Stimulated activated CD8-positive, alpha-beta memory T cell treated with anti-CD3 and anti-CD28 coated beads, Interleukin-2, amount 100 ng/mL, for 48 hours (primary cell): ENCODE measurements at regions not wholly inside any gene's neighbourhood (a gene's known extent, or its start where the extent isn't known, plus 50 kb on each side); places are given as distances from the start of the nearest gene placed in this dataset.
A peak's percentile ranks its signal among the peaks of the same experiment; 100 is the strongest.
"Not testable (repeated sequence)": the region's sequence is repeated elsewhere in the genome, so short reads cannot be mapped to it uniquely, and the experiment has no call there.

Experiments
- DNase-seq, 2 donors: peaks; one replicate each; pipeline ENCODE4 v3.0.0-alpha.2; 2020; ENCODE audit warnings: low read depth in 2 of 2

- DNase-seq = no peak
These were observed 57.8 kb downstream of the OR2B2 start for GRCh38 chr6:27854421-27854820.

DNA sequence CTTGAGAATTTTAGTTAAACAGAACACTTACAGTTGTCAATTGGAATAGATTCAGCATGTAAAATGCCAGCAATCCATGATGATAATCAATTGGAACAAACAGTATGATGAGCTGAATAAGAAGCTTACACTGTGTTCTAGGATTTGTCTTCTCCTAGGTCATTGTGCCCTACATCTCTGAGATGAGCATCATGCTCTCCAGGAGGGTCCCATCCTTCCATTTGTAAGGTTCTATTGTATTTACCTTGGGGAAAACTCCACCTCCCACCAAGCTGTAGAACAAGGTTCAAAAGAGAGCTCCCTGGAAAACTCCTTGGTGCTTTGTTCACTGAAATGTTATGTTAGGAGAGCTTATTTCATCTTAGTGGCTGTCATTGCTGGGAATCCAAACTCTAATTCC is 60.8 kb downstream of the OR2B2 start:
- DNase-seq = no peak

GRCh38 chr6:27849001-27849400 is 63.2 kb downstream of the OR2B2 start:
- not testable (repeated sequence) for DNase-seq

DNA sequence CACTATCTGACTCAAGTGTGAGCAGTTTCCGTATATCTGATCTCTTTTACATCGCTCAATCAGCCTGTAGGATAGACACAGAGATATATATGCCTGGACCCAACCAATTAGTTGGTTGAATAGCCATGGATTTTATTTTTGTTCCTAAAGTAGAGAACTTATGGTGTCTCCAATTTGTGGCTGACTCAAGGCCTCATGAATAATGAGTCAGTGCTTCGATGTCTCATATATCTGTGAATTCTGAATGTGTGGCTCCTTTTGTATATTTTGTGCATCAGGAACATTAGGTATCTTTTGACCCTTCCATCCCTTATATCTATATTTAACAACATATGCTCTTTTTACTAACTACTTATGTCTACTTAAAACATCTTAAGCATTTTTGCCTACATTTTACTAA is 64.5 kb downstream of the OR2B2 start:
- no peak for DNase-seq

DNA sequence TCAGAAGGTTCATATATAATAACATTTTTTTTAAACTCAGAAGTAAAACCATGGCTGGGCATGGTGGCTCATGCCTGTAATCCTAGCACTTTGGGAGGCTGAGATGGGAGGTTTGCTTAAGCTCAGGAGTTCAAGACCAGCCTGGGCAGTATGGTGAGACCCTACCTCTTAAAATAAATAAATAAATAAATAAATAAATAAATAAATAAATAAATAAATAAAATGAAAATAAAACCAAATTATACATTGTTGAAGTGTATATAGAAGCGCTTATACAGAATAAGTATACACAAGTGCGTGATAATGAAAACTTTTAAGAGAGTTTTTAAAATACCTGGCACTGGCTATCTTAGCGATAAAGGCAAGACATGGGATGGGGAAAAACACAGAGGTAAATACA is 71.6 kb downstream of the OR2B2 start:
- DNase-seq = no peak

DNA sequence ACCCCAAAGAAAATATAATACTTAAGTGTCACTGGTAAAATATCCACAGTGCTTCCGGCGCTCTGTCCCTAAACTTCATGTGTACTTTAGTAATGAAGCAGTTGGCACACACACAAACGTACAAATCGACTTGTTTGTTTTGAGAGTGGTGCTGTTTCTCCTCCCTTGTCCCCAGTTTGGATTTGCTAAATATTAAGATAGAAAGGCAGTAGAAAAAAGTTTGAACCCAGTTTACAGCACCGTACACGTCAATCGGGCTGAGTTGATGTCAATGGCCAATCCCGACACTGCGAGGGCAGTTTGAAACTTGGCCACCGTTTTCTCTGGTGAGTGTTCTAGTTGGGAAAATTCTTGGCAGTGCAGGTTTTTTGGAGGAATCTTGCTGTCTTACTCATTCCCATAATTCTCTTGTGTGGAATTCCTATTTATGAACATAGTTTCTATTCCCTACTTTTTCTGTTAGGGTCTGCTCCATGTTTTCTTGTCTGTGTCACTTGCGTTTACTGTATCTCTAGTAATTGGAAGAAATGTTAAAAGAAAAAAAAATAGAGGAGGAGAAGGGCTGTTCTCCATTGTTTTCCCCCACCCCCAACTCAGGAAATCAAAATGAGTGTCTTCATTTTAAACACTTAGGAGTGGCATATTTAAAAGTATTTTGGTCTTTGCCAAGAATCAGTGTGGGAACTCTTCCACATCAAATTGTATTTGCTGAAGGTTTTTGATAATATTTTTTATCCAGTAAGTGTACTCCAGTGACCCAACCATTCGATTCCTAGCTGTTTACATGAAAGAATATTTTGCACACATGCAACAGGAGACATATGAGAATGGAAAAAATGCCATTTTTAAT is 72.3 kb downstream of the OR2B2 start:
- DNase-seq = no peak

- DNase-seq = no peak
These were observed 73.1 kb downstream of the OR2B2 start for GRCh38 chr6:27838945-27839625.

GRCh38 chr6:27838058-27838944 is 73.9 kb downstream of the OR2B2 start:
- peak; percentile 60 to 65 for DNase-seq

DNA sequence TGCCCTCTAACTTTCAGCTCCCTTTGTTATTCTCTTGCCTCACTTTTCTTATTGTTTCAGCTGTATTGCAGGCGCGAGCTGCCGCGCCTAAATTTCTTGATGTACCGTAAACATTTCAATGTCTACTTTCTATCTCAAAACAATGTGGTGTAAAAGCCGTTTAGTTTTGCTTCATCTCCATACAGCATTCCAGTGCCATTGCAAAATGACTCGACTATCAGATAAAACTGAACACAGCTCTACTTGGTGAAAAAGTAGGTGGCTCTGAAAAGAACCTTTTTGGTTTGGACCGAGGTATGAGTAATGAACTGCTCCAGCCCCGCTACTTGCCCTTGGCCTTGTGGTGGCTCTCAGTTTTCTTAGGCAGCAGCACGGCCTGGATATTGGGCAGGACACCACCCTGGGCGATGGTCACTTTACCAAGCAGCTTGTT is 74.6 kb downstream of the OR2B2 start:
- DNase-seq = no peak

DNA sequence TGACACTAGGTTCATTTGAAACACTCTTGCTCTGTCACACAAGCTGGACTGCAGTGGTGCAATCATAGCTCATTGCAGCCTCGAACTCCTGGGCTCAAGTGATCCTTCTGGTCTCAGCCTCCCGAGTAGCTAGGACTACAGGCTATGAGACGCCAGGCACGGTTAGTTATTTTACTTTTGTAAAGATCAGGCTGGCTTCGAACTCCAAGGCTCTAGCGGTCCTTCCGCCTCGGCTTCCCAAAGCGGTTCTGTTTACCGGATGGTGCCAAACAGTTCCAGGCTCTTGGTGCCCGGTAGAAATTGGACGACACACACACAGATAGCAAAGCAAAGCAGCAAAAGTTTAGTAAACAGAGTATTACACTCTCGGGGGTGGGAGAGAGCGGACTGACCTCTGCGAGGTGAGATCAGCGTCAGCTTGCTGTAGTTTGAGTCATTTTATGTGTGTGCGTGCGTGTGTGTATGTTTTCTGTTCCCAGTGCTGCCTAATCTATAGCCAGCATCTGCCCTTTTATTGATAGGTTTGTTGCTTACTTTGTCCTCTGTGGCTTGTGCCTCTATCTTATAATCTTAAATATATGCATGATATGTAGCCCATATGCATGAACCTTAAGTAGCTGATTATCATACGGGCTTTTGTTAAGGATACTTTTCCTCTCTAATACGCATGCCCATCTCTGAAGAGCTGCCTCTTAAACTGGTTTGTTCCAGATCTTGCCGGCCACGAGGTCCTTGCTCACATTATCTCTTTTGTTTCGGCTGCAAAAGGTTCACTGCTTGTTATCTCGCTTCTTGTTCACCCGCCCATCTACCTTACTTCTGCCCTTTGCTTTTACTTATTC is 75.2 kb downstream of the OR2B2 start:
- peak in 1 of 2 donors; percentile 48 for DNase-seq

DNA sequence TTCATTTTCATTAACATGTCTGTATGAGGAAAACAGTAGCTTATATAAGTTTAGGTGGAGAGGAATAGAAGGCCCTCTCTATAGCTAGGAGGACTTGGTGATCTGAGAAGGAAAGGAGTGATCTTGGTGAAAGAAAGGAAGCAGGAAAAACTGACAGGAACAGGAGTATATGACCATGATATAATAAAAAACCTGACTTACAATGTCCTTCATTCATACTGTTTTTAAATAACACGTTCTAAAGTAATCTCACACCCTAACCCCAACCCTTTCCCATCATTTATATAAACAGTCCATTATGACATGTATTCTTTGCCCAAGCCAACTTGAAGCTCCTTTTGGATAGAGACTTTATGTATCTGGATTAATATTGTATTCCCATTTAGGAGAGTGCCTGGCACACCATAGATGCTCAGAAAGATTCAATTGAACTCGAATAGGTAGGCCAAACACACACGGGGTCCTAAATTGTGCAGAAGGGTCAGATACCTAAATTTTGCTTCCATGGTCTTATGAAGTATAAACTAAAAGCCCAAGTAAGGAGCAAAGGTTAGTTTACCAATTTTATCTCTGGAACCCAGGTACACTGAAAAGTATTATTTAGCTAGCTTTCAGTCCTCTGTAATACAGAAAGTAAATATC is 75.9 kb downstream of the OR2B2 start:
- no peak for DNase-seq

- no peak for DNase-seq
These were observed 77.2 kb downstream of the OR2B2 start for GRCh38 chr6:27834879-27835549.

DNA sequence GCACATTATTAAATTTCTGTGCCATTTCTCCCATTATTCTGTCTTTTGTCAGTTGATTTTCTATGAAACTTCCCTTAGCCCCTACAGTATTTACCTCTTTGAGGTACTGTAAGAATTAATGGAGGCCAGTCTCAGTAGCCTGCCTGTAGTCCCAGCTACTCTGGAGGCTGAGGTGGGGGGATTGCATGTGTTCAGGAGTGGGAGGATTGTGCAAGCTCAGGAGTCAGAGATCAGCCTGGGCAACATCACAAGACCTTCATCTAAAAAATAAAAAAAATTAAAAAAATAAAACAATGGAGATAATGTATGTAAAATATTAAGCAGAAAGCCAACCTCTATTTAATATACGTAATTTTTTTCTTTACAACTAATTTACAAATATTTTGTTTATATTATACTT is 77.8 kb downstream of the OR2B2 start:
- DNase-seq = no peak

DNA sequence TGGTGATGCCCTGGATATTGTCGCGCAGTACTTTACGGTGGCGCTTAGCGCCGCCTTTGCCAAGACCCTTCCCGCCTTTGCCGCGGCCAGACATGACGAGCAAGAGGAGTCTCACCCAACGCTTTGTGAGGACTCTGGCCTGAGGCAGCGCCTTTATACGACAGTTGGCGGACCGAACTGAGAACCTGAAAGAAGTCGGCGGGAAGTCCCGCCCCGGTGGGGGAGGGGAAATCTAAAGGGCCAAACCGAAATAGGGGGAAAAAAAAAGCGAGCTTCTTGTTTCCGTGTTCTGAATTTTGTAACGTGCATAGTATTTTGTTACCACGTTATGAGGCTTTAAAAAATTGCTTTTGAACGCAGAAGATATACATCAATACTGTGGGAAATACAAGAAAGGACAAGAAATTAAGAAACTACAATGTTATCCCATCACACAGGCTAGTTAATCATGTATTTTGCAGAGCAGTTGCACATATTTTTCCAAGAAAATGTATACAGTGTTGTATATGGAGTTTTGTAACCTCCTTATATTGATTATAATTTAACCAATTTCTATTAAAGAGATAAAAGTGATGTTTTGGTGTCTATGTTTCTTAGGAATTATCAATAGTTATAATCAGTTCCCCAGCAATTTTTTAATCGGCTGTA is 80.6 kb downstream of the OR2B2 start:
- DNase-seq = peak in 1 of 2 donors; percentile 73

GRCh38 chr6:27830600-27831433 is 81.4 kb downstream of the OR2B2 start:
- not testable (repeated sequence) for DNase-seq

DNA sequence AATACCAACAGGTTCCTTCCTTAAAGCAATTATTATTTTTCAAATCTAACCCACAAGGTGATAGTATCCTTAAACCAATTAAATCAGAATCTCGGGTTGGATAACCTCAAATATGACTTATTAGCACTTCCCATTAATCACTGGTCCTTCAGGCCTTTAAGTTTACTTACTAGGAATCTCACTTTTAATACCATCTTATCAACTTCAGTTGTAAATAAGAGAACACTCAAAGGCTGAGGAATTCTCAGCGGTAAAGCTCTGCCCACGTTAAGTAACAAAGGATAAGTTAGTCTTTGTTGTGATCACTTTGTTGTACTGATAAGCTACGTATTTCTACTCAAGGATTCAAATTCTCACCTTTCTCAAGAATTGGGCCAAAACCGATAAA is 82.0 kb downstream of the OR2B2 start:
- no peak for DNase-seq

- DNase-seq = no peak
These were observed 82.6 kb downstream of the OR2B2 start for GRCh38 chr6:27829453-27830211.

GRCh38 chr6:27827477-27827876 is 84.7 kb downstream of the OR2B2 start:
- DNase-seq = not testable (repeated sequence)
